ENCODE measurements at regions not wholly inside any gene's neighbourhood (a gene's known extent, or its start where the extent isn't known, plus 50 kb on each side); places are given as distances from the start of the nearest gene placed in this dataset.

DNA sequence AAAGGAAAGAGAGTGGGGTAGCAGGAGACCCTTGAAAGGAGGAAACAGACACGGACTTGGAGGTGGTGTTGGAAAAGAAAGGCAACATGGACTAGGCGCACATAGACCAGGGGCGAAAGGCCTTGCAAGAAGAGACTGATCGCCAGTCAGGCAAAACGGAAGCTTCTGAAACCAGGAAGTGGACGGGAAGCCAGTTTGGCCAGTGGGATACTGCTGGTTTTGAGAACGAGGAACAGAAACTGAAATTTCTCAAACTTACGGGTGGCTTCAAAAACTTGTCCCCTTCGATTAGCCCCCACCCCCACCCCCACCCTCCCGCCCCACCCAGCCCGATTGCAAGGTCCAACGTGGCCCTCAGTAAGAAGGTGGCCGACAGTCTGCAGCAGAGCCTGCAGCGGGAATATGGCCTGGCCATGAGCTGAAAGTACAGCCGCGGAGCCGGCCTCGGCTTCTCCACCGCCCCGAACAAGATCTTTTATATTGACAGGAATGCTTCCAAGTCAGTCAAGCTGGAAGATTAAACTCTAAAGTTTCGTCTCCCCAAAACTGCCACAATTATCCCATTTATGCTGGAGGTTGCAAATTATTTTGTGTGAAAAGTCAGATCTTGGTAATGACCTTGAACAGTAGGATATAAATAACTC lies 364.7 kb downstream of the BCAT1 start:
- CTCF ChIA-PET = interaction anchor here (1.0 kb wide), 1 partner anchor 13 kb away, joined by 3 read pairs; no protein-coding TSS in a partner anchor
- Histone ChIP-seq H3K9me1 (replicated peaks; ENCODE audit: control insufficient read depth, extremely low read depth, insufficient read depth, low read length) (no peaks in the 10 kb centered on the region), H3K4me2 (ENCODE audit: insufficient read depth, low read length) (no peak overlapping the region), H3K27ac (ENCODE audit: insufficient read depth, low read depth, low read length) (no peak overlapping the region), H3K9ac (replicated peaks; ENCODE audit: extremely low read depth, insufficient read depth, low read length) (no peak overlapping the region), H3K9me3 (replicated peaks; ENCODE audit: control insufficient read depth, insufficient read depth, low read length) (no peaks in the 10 kb centered on the region), H3K27me3 (ENCODE audit: control insufficient read depth in 2 of 2, insufficient read depth in 2 of 2, low read length in 2 of 2) (peaks cover 0 to 3% of the 10 kb centered on the region in 2 experiments), H3K79me2 (ENCODE audit: control insufficient read depth, insufficient read depth, low read length) (no peaks in the 10 kb centered on the region), H4K20me1 (replicated peaks; ENCODE audit: control insufficient read depth, extremely low read depth, insufficient read depth, low read length) (no peaks in the 10 kb centered on the region), H2AFZ (ENCODE audit: low read depth, low read length) (no peak overlapping the region), H3K4me3 (replicated peaks in 1 of 3; ENCODE audit: insufficient read depth in 1 of 3, low read depth in 1 of 3, low read length in 3 of 3) (no peak overlapping the region), H3K4me1 (ENCODE audit: control insufficient read depth, extremely low read depth, insufficient read depth, low read length) (no peaks in the 10 kb centered on the region), H3K36me3 (ENCODE audit: control insufficient read depth in 2 of 2, extremely low read depth in 1 of 2, insufficient read depth in 2 of 2, low read length in 2 of 2) (no peaks in the 10 kb centered on the region)
- dilution Hi-C loops (cut with MboI; ENCODE audit: extremely low pct_ligation_motif_present, low sequenced_read_pairs) = no loop called here
- POLR2A ChIA-PET = no interaction called here
- TF ChIP-seq MAX (IDR thresholded peaks at IDR 0.05; ENCODE audit: insufficient read depth, insufficient read length) = no peak
- DNase-seq (ENCODE audit: low read depth, low spot score) = no peak
- intact Hi-C loops (cut with micrococcal nuclease) = no loop called here
- BruUV-seq (replicated peaks) = no TSS peak
- FAIRE-seq = no peak

GRCh38 chr12:24582954-24583601 lies 365.8 kb downstream of the BCAT1 start:
- Histone ChIP-seq H3K79me2 (ENCODE audit: control insufficient read depth, insufficient read depth, low read length) (no peaks in the 10 kb centered on the region), H3K9me3 (replicated peaks; ENCODE audit: control insufficient read depth, insufficient read depth, low read length) (no peaks in the 10 kb centered on the region), H3K36me3 (ENCODE audit: control insufficient read depth in 2 of 2, extremely low read depth in 1 of 2, insufficient read depth in 2 of 2, low read length in 2 of 2) (no peaks in the 10 kb centered on the region), H3K4me3 (replicated peaks in 1 of 3; ENCODE audit: insufficient read depth in 1 of 3, low read depth in 1 of 3, low read length in 3 of 3) (no peak overlapping the region), H3K9me1 (replicated peaks; ENCODE audit: control insufficient read depth, extremely low read depth, insufficient read depth, low read length) (no peaks in the 10 kb centered on the region), H2AFZ (ENCODE audit: low read depth, low read length) (no peak overlapping the region), H3K9ac (replicated peaks; ENCODE audit: extremely low read depth, insufficient read depth, low read length) (no peak overlapping the region), H3K27ac (ENCODE audit: insufficient read depth, low read depth, low read length) (no peak overlapping the region), H3K27me3 (ENCODE audit: control insufficient read depth in 2 of 2, insufficient read depth in 2 of 2, low read length in 2 of 2) (peaks cover 0 to 3% of the 10 kb centered on the region in 2 experiments), H3K4me2 (ENCODE audit: insufficient read depth, low read length) (no peak overlapping the region), H3K4me1 (ENCODE audit: control insufficient read depth, extremely low read depth, insufficient read depth, low read length) (no peaks in the 10 kb centered on the region), H4K20me1 (replicated peaks; ENCODE audit: control insufficient read depth, extremely low read depth, insufficient read depth, low read length) (no peaks in the 10 kb centered on the region)
- intact Hi-C loops (cut with micrococcal nuclease) = no loop called here
- POLR2A ChIA-PET = no interaction called here
- DNase-seq (ENCODE audit: low read depth, low spot score) (no peak), FAIRE-seq (no peak)
- no peak for TF ChIP-seq FOS (IDR thresholded peaks at IDR 0.05; ENCODE audit: borderline replicate concordance, insufficient read depth, low read length)
- TF ChIP-seq EZH2 (IDR thresholded peaks at IDR 0.05; ENCODE audit: borderline replicate concordance, low read depth, low read length, severe bottlenecking) = no peak
- TF ChIP-seq, protein P1, sequence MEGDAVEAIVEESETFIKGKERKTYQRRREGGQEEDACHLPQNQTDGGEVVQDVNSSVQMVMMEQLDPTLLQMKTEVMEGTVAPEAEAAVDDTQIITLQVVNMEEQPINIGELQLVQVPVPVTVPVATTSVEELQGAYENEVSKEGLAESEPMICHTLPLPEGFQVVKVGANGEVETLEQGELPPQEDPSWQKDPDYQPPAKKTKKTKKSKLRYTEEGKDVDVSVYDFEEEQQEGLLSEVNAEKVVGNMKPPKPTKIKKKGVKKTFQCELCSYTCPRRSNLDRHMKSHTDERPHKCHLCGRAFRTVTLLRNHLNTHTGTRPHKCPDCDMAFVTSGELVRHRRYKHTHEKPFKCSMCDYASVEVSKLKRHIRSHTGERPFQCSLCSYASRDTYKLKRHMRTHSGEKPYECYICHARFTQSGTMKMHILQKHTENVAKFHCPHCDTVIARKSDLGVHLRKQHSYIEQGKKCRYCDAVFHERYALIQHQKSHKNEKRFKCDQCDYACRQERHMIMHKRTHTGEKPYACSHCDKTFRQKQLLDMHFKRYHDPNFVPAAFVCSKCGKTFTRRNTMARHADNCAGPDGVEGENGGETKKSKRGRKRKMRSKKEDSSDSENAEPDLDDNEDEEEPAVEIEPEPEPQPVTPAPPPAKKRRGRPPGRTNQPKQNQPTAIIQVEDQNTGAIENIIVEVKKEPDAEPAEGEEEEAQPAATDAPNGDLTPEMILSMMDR (IDR thresholded peaks at IDR 0.05; ENCODE audit: extremely low read depth in 1 of 2, insufficient read depth in 1 of 2, low read depth in 1 of 2, low read length in 2 of 2) = no peak
- no peak for TF ChIP-seq MAX (IDR thresholded peaks at IDR 0.05; ENCODE audit: insufficient read depth, insufficient read length)
- TF ChIP-seq POLR2A (IDR thresholded peaks at IDR 0.05; ENCODE audit: low read depth, low read length) = no peak
- no peak for TF ChIP-seq GATA2 (IDR thresholded peaks at IDR 0.05; ENCODE audit: insufficient read depth, insufficient read length, low read depth, low read length)
- no peak for TF ChIP-seq POLR2AphosphoS5 (IDR thresholded peaks at IDR 0.05; ENCODE audit: insufficient read depth, low read depth, low read length)
- no peak for TF ChIP-seq MYC (IDR thresholded peaks at IDR 0.05; ENCODE audit: low read depth, low read length)
- no peak for TF ChIP-seq JUN (IDR thresholded peaks at IDR 0.05; ENCODE audit: borderline replicate concordance, insufficient read depth, insufficient read length, low read depth)
- CTCF ChIA-PET = no interaction called here
- BruUV-seq (replicated peaks) = no TSS peak
- dilution Hi-C loops (cut with MboI; ENCODE audit: extremely low pct_ligation_motif_present, low sequenced_read_pairs) = no loop called here
